H9 (cell line): ENCODE measurements at regions not wholly inside any gene's neighbourhood (a gene's known extent, or its start where the extent isn't known, plus 50 kb on each side); places are given as distances from the start of the nearest gene placed in this dataset.
"Not testable (repeated sequence)": the region's sequence is repeated elsewhere in the genome, so short reads cannot be mapped to it uniquely, and the experiment has no call there.

ENCODE experiments used
- DNase-seq: peaks from one replicate; pipeline ENCODE4 v3.0.0-alpha.2; 2017
- H2AFZ ChIP-seq: one replicate; pipeline ENCODE4 v1.6.1; 2013; ENCODE audit warnings: mild to moderate bottlenecking, low read length, control low read depth, moderate library complexity
- H2AK5ac ChIP-seq: 2 replicates; pipeline ENCODE4 v1.6.1; 2013; ENCODE audit warnings: low read length, control low read depth, mixed read lengths; ENCODE audit not compliant: insufficient read length
- H2BK120ac ChIP-seq: one replicate; pipeline ENCODE4 v1.6.1; 2013; ENCODE audit warnings: low read depth, mild to moderate bottlenecking, low read length, control low read depth, inconsistent platforms; ENCODE audit not compliant: poor library complexity, severe bottlenecking
- H2BK12ac ChIP-seq: 2 replicates; pipeline ENCODE4 v1.6.1; 2013; ENCODE audit warnings: low read length, control low read depth, mixed read lengths, low read depth; ENCODE audit not compliant: insufficient read length
- H2BK15ac ChIP-seq: 2 replicates; pipeline ENCODE4 v1.6.1; 2013; ENCODE audit warnings: low read depth, low read length, control low read depth
- H2BK20ac ChIP-seq: one replicate; pipeline ENCODE4 v1.6.1; 2013; ENCODE audit warnings: low read depth, mild to moderate bottlenecking, low read length, control low read depth, inconsistent platforms; ENCODE audit not compliant: poor library complexity, severe bottlenecking
- H2BK5ac ChIP-seq: 2 replicates; pipeline ENCODE4 v1.6.1; 2013; ENCODE audit warnings: low read length, control low read depth, mixed read lengths; ENCODE audit not compliant: insufficient read length
- H3K14ac ChIP-seq: 2 replicates; pipeline ENCODE4 v1.6.1; 2013; ENCODE audit warnings: low read length, control low read depth; ENCODE audit not compliant: insufficient read depth
- H3K18ac ChIP-seq: 2 replicates; pipeline ENCODE4 v1.6.1; 2013; ENCODE audit warnings: low read depth, mild to moderate bottlenecking, mixed read lengths, low read length, control low read depth; ENCODE audit not compliant: insufficient read length
- H3K23ac ChIP-seq: 2 replicates; pipeline ENCODE4 v1.6.1; 2013; ENCODE audit warnings: low read length, control low read depth, mixed read lengths, low read depth; ENCODE audit not compliant: insufficient read length
- H3K23me2 ChIP-seq: 2 replicates; pipeline ENCODE4 v1.6.1; 2013; ENCODE audit warnings: low read depth, mild to moderate bottlenecking, mixed read lengths, low read length, control low read depth; ENCODE audit not compliant: insufficient read length, poor library complexity, severe bottlenecking
- H3K27ac ChIP-seq: 2 replicates; pipeline ENCODE4 v1.5.1; 2013; ENCODE audit warnings: low read length, control low read depth, mixed read lengths, low read depth; ENCODE audit not compliant: insufficient read length
- H3K27me3 ChIP-seq: 2 replicates; pipeline ENCODE4 v1.6.1; 2013; ENCODE audit warnings: low read length, control low read depth, inconsistent platforms; ENCODE audit not compliant: insufficient read depth
- H3K4ac ChIP-seq: 2 replicates; pipeline ENCODE4 v1.6.1; 2013; ENCODE audit warnings: low read depth, mild to moderate bottlenecking, control low read depth, inconsistent platforms, low read length, moderate library complexity
- H3K4me1 ChIP-seq: 2 replicates; pipeline ENCODE4 v1.6.1; 2013; ENCODE audit warnings: low read length, control low read depth, inconsistent platforms; ENCODE audit not compliant: insufficient read depth
- H3K4me2 ChIP-seq: 2 replicates; pipeline ENCODE4 v1.6.1; 2013; ENCODE audit warnings: low read length, control low read depth, mixed read lengths; ENCODE audit not compliant: insufficient read length, insufficient read depth
- H3K56ac ChIP-seq: 2 replicates; pipeline ENCODE4 v1.6.1; 2013; ENCODE audit warnings: low read depth, mild to moderate bottlenecking, mixed read lengths, low read length, control low read depth; ENCODE audit not compliant: insufficient read length
- H3K79me1 ChIP-seq: 2 replicates; pipeline ENCODE4 v1.6.1; 2013; ENCODE audit warnings: low read depth, mild to moderate bottlenecking, moderate library complexity, low read length, control low read depth, inconsistent platforms; ENCODE audit not compliant: insufficient read depth, poor library complexity, severe bottlenecking
- H3K79me2 ChIP-seq: 2 replicates; pipeline ENCODE4 v1.6.1; 2013; ENCODE audit warnings: low read length, control low read depth, inconsistent platforms; ENCODE audit not compliant: insufficient read depth
- H3K9ac ChIP-seq: 2 replicates; pipeline ENCODE4 v1.6.1; 2013; ENCODE audit warnings: low read length, control low read depth, mixed read lengths; ENCODE audit not compliant: insufficient read length; ENCODE audit errors: extremely low read depth
- H3K9me3 ChIP-seq: one replicate; pipeline ENCODE4 v1.6.1; 2013; ENCODE audit warnings: low read depth, low read length, inconsistent platforms; ENCODE audit not compliant: control insufficient read depth
- H3T11ph ChIP-seq: one replicate; pipeline ENCODE4 v1.6.1; 2013; ENCODE audit warnings: mild to moderate bottlenecking, low read length, control low read depth, inconsistent platforms
- H4K20me1 ChIP-seq: one replicate; pipeline ENCODE4 v1.6.1; 2013; ENCODE audit not compliant: control insufficient read depth, insufficient read length, insufficient read depth
- H4K5ac ChIP-seq: 2 replicates; pipeline ENCODE4 v1.6.1; 2013; ENCODE audit warnings: low read depth, mild to moderate bottlenecking, mixed read lengths, low read length, control low read depth; ENCODE audit not compliant: insufficient read length
- H4K8ac ChIP-seq: replicated peaks from 2 replicates; pipeline ENCODE4 v1.6.1; 2013; ENCODE audit warnings: low read length, control low read depth, mixed read lengths, low read depth; ENCODE audit not compliant: insufficient read length
- H4K91ac ChIP-seq: 2 replicates; pipeline ENCODE4 v1.6.1; 2013; ENCODE audit warnings: low read depth, mild to moderate bottlenecking, moderate library complexity, mixed read lengths, low read length, control low read depth; ENCODE audit not compliant: insufficient read length
- H3K27ac Mint-ChIP-seq, 3 experiments: 2 replicates in 2 of 3; 3 replicates in 1 of 3; pipeline ENCODE4 v1.8.0; 2020 to 2021; ENCODE audit warnings: mixed read lengths in 3 of 3, mild to moderate bottlenecking in 1 of 3, moderate library complexity in 1 of 3
- H3K27me3 Mint-ChIP-seq: 2 replicates; pipeline ENCODE4 v1.8.0; 2021; ENCODE audit warnings: low read depth, mild to moderate bottlenecking, moderate library complexity, mixed read lengths
- H3K36me3 Mint-ChIP-seq, 3 experiments: 2 replicates in 2 of 3; 3 replicates in 1 of 3; pipeline ENCODE4 v1.8.0; 2020 to 2021; ENCODE audit warnings: low read depth in 3 of 3, mixed read lengths in 3 of 3; ENCODE audit not compliant: insufficient read depth in 1 of 3
- H3K4me1 Mint-ChIP-seq, 2 experiments: 2 replicates each; pipeline ENCODE4 v1.8.0; 2020; ENCODE audit warnings: mixed read lengths in 2 of 2
- H3K4me3 Mint-ChIP-seq, 2 experiments: 2 replicates in 1 of 2; 3 replicates in 1 of 2; pipeline ENCODE4 v1.8.0; 2020 to 2021; ENCODE audit warnings: mild to moderate bottlenecking in 2 of 2, mixed read lengths in 2 of 2, moderate library complexity in 1 of 2
- H3K9me3 Mint-ChIP-seq, 2 experiments: 2 replicates in 1 of 2; 3 replicates in 1 of 2; pipeline ENCODE4 v1.8.0; 2020; ENCODE audit warnings: mild to moderate bottlenecking in 2 of 2, mixed read lengths in 2 of 2, moderate library complexity in 1 of 2
- whole genome bisulfite sequencing: extraction: QIAGEN DNeasy Blood & Tissue Kit; methylation state at CpG from one replicate; pipeline ENCODE4 v1.1.7; 2013; ENCODE audit warnings: missing lambda C conversion rate, low lambda C conversion rate, mixed read lengths; ENCODE audit not compliant: insufficient read length; ENCODE audit errors: extremely low coverage; 5-methylcytosine and 5-hydroxymethylcytosine counted together
- TF ChIP-seq, protein P1 (sequence below): fragments of 200-600 bp; sonication (generic); conservative IDR thresholded peaks from 3 replicates; pipeline ENCODE4 v1.8.0; 2021; ENCODE audit warnings: antibody characterized with exemption, mild to moderate bottlenecking

DNA sequence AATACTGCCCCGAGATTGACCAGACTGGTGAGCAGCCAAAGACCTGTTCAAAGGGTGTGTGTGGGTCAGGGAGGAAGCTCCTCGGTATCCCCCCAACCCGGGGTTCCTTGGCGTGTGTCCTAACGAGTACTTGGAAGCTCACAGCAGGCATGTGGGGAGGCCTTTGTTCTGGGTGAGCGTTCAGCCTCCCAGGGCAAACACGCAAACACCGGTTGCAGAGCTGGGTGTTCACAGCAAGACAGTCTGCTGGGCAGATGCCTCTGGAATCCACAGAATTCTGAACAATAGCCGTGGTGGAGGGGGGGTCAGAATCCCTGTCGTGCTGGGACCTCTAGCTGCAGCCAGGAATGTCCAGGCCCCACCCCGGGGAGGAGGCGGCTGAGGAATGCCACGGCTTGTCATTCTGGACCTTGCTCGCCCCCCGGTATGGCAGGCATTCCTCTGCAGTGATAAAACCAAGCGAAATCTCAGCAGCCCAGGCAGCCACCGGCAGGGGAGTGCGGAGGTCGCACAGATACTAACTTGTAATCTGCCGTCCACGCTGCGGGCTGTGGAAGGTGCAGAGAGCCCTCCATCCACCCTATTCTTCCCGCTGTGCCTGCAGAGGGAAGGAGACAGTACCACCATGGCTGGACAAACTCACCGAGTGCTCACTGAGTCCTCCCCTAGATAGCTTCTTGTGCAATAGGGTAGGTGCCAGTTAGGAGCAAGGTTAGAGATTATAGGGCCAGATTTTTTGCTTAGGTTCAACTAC, 77.8 kb upstream of the METTL9 start:
- peak overlapping the region; percentile 74 for H3K14ac ChIP-seq
- H4K5ac ChIP-seq, H4K91ac ChIP-seq, H3K9me3 Mint-ChIP-seq, H3K79me1 ChIP-seq, H3K27me3 Mint-ChIP-seq, H3K9me3 ChIP-seq, H3T11ph ChIP-seq, H3K27me3 ChIP-seq, H2AFZ ChIP-seq, H2BK15ac ChIP-seq, H3K4ac ChIP-seq, H4K20me1 ChIP-seq, H4K8ac ChIP-seq, H2BK12ac ChIP-seq, H2BK120ac ChIP-seq, H3K23ac ChIP-seq, H2AK5ac ChIP-seq, H3K56ac ChIP-seq, H3K4me1 ChIP-seq, H2BK5ac ChIP-seq, H2BK20ac ChIP-seq: not testable (repeated sequence)
- no CpG with 5 or more reads among the region's 24 CpGs for WGBS
- H3K23me2 ChIP-seq, result peaks cover 13% of the 10 kb centered on the region
- peak overlapping the region; percentile 68 for H3K27ac ChIP-seq
- peaks cover 7 to 22% (median 12%) of the 10 kb centered on the region in 3 experiments; a peak in 6 of 7 replicates for H3K36me3 Mint-ChIP-seq
- peaks cover 19 to 21% of the 10 kb centered on the region in 2 experiments for H3K4me1 Mint-ChIP-seq
- H3K4me3 Mint-ChIP-seq, result peak overlapping the region; percentile 80 to 96
- peak overlapping the region; percentile 12 for H3K9ac ChIP-seq
- H3K4me2 ChIP-seq, result peak overlapping the region; percentile 50
- peak overlapping the region; percentile 69 for H3K18ac ChIP-seq
- TF ChIP-seq, protein P1, sequence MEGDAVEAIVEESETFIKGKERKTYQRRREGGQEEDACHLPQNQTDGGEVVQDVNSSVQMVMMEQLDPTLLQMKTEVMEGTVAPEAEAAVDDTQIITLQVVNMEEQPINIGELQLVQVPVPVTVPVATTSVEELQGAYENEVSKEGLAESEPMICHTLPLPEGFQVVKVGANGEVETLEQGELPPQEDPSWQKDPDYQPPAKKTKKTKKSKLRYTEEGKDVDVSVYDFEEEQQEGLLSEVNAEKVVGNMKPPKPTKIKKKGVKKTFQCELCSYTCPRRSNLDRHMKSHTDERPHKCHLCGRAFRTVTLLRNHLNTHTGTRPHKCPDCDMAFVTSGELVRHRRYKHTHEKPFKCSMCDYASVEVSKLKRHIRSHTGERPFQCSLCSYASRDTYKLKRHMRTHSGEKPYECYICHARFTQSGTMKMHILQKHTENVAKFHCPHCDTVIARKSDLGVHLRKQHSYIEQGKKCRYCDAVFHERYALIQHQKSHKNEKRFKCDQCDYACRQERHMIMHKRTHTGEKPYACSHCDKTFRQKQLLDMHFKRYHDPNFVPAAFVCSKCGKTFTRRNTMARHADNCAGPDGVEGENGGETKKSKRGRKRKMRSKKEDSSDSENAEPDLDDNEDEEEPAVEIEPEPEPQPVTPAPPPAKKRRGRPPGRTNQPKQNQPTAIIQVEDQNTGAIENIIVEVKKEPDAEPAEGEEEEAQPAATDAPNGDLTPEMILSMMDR, result peak; percentile 53; the same call in 2 of the 3 replicates
- DNase-seq, result peak; percentile 90
- peak overlapping the region; percentile 98 to 99 (median 99) for H3K27ac Mint-ChIP-seq
- H3K79me2 ChIP-seq, result peaks cover 13% of the 10 kb centered on the region; the same call in 1 of the 2 replicates

DNA sequence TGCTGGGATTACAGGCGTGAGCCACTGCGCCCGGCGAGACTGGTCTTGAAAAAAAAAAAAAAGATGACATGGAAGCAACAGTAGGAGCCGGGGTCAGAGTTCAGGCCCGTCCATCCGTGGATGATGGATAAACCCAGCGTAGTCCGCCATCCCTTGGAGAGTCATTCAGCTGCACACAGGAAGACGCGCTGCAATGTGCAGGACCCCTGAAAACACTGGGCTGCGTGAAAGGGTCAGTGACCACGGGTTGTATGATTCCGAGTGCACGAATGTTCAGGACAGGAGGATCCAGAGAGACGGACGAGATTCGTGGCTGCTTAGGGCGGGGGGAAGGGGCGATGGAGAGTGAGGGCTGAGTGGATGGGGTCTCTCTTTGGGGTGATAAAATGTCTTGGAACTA, 76.5 kb upstream of the METTL9 start:
- not testable (repeated sequence) for H3K79me1 ChIP-seq, H2BK120ac ChIP-seq, H2BK20ac ChIP-seq, H3K18ac ChIP-seq, H3T11ph ChIP-seq, DNase-seq, H2AFZ ChIP-seq, H3K27me3 Mint-ChIP-seq, H2BK5ac ChIP-seq, H4K20me1 ChIP-seq, H2AK5ac ChIP-seq, H2BK15ac ChIP-seq, H3K9me3 Mint-ChIP-seq, H4K91ac ChIP-seq, H4K8ac ChIP-seq, H2BK12ac ChIP-seq, H3K79me2 ChIP-seq, H3K14ac ChIP-seq, H3K27me3 ChIP-seq, H3K4ac ChIP-seq, H3K9ac ChIP-seq, H3K23ac ChIP-seq, H3K9me3 ChIP-seq, H3K4me2 ChIP-seq, H3K56ac ChIP-seq, H4K5ac ChIP-seq, H3K4me1 ChIP-seq, H3K27ac ChIP-seq
- Mint-ChIP-seq H3K4me3 (peak overlapping the region in 1 of 2 experiments; percentile 33; a peak in 3 of 5 replicates), H3K36me3 (peaks cover 7 to 16% (median 12%) of the 10 kb centered on the region in 3 experiments; a peak in 6 of 7 replicates), H3K4me1 (peaks cover 26 to 31% of the 10 kb centered on the region in 2 experiments), H3K27ac (peak overlapping the region in 2 of 3 experiments; percentile 47 to 77; a peak in 1 of 7 replicates)
- WGBS, result no CpG with 5 or more reads among the region's 20 CpGs
- H3K23me2 ChIP-seq, result peaks cover 12% of the 10 kb centered on the region
